GM18511 (cell line): ENCODE measurements at regions not wholly inside any gene's neighbourhood (a gene's known extent, or its start where the extent isn't known, plus 50 kb on each side); places are given as distances from the start of the nearest gene placed in this dataset.

Experiments
- ATAC-seq: cut with Tn5 transposase; IDR thresholded peaks from one replicate; pipeline ENCODE4 v1.9.1; 2021; ENCODE audit warnings: mild to moderate bottlenecking, moderate library complexity; ENCODE audit not compliant: unreplicated experiment

GRCh38 chr2:16466133-16466820 lies 199.4 kb downstream of the CYRIA start:
- no peak for ATAC-seq

GRCh38 chr2:16464641-16465040 lies 201.0 kb downstream of the CYRIA start:
- no peak for ATAC-seq

- no peak for ATAC-seq
These were observed 202.7 kb downstream of the CYRIA start for GRCh38 chr2:16462958-16463357.

- ATAC-seq: no peak
These were observed 204.0 kb downstream of the CYRIA start for GRCh38 chr2:16461672-16462071.

- no peak for ATAC-seq
These were observed 206.0 kb downstream of the CYRIA start for GRCh38 chr2:16459606-16460005.

- no peak for ATAC-seq
These were observed 211.0 kb downstream of the CYRIA start for GRCh38 chr2:16454621-16455020.

GRCh38 chr2:16452123-16452522 lies 213.5 kb downstream of the CYRIA start:
- no peak for ATAC-seq

- ATAC-seq: no peak
These were observed 218.9 kb downstream of the CYRIA start for GRCh38 chr2:16446706-16447105.

GRCh38 chr2:16442971-16443370 lies 222.7 kb downstream of the CYRIA start:
- ATAC-seq: no peak

- no peak for ATAC-seq
These were observed 224.2 kb downstream of the CYRIA start for GRCh38 chr2:16441431-16441830.

- ATAC-seq: no peak
These were observed 224.7 kb downstream of the CYRIA start for GRCh38 chr2:16440898-16441297.

GRCh38 chr2:16438613-16439321 lies 226.9 kb downstream of the CYRIA start:
- no peak for ATAC-seq

- ATAC-seq: no peak
These were observed 228.4 kb downstream of the CYRIA start for GRCh38 chr2:16437189-16437588.

- no peak for ATAC-seq
These were observed 231.2 kb downstream of the CYRIA start for GRCh38 chr2:16434393-16434792.

GRCh38 chr2:16430846-16431245 lies 234.8 kb downstream of the CYRIA start:
- no peak for ATAC-seq

GRCh38 chr2:16429431-16430145 lies 236.0 kb downstream of the CYRIA start:
- ATAC-seq: no peak

GRCh38 chr2:16429002-16429401 lies 236.6 kb downstream of the CYRIA start:
- no peak for ATAC-seq

- ATAC-seq: no peak
These were observed 239.9 kb downstream of the CYRIA start for GRCh38 chr2:16425462-16426336.

- no peak for ATAC-seq
These were observed 245.2 kb downstream of the CYRIA start for GRCh38 chr2:16420421-16420820.

GRCh38 chr2:16417726-16418125 lies 247.9 kb downstream of the CYRIA start:
- ATAC-seq: no peak

GRCh38 chr2:16416651-16417050 lies 249.0 kb downstream of the CYRIA start:
- no peak for ATAC-seq
